SK-N-SH (cell line): ENCODE measurements at regions not wholly inside any gene's neighbourhood (a gene's known extent, or its start where the extent isn't known, plus 50 kb on each side); places are given as distances from the start of the nearest gene placed in this dataset.

Experiments
- CTCF ChIA-PET: fragments of 300-600, 350-600 bp; formaldehyde crosslinking; extraction: SDS; loops from one replicate; lab custom pipeline; 2021; lab: Yijun Ruan, JAX
- POLR2A ChIA-PET: fragments of 350-600 bp; sonication (Branson Sonifier 250); formaldehyde crosslinking; extraction: SDS; loops from one replicate; lab custom pipeline; 2020; ENCODE audit warnings: antibody characterized with exemption, inconsistent platforms; lab: Yijun Ruan, JAX
- DNase-seq: peaks from one replicate; pipeline ENCODE4 v3.0.0; 2012
- H2AFZ ChIP-seq: fragments of 200-600 bp; sonication (generic); 2 replicates; pipeline ENCODE4 v1.8.1; 2016; ENCODE audit warnings: antibody characterized with exemption, mild to moderate bottlenecking, low read depth
- H3F3A ChIP-seq: fragments of 200-600 bp; sonication (generic); replicated peaks from 2 replicates; pipeline ENCODE3; 2016; ENCODE audit warnings: antibody characterized with exemption, mild to moderate bottlenecking; ENCODE audit not compliant: insufficient read depth
- H3K27ac ChIP-seq, 2 experiments: fragments of 200-500 bp in 1 of 2; fragments of 200-600 bp in 1 of 2; sonication (Bioruptor generic) in 1 of 2; sonication (generic), shearing (Covaris generic) in 1 of 2; 2 replicates each; pipeline versions ENCODE4 v1.5.1 to v1.6.1; 2014 to 2016; ENCODE audit warnings: low read depth in 2 of 2, inconsistent platforms in 1 of 2, low read length in 1 of 2, mild to moderate bottlenecking in 1 of 2, mixed read lengths in 1 of 2
- H3K27me3 ChIP-seq: fragments of 200-600 bp; sonication (generic), shearing (Covaris generic); 2 replicates; pipeline ENCODE4 v1.6.1; 2016; ENCODE audit warnings: mixed run types; ENCODE audit not compliant: insufficient read depth
- H3K36me3 ChIP-seq, 2 experiments: fragments of 200-500 bp in 1 of 2; fragments of 200-600 bp in 1 of 2; sonication (Bioruptor generic) in 1 of 2; sonication (generic) in 1 of 2; replicated peaks in 1 of 2; 2 replicates each; pipeline versions ENCODE3 to v1.5.1; 2014 to 2016; ENCODE audit warnings: low read length in 1 of 2, mild to moderate bottlenecking in 1 of 2; ENCODE audit not compliant: insufficient read depth in 2 of 2, control insufficient read depth in 1 of 2
- H3K4me1 ChIP-seq, 2 experiments: fragments of 200-500 bp in 1 of 2; fragments of 200-600 bp in 1 of 2; sonication (Bioruptor generic) in 1 of 2; sonication (generic), shearing (Covaris generic) in 1 of 2; 2 replicates each; pipeline versions ENCODE4 v1.5.1 to v1.6.1; 2014 to 2016; ENCODE audit warnings: low read depth in 1 of 2, low read length in 1 of 2, mixed run types in 1 of 2; ENCODE audit not compliant: insufficient read depth in 2 of 2, control insufficient read depth in 1 of 2
- H3K4me2 ChIP-seq: fragments of 200-600 bp; sonication (generic), shearing (Covaris generic); 2 replicates; pipeline ENCODE4 v1.6.1; 2017; ENCODE audit warnings: mixed run types
- H3K4me3 ChIP-seq, 2 experiments: fragments of 200-500 bp in 1 of 2; fragments of 200-600 bp in 1 of 2; sonication (Bioruptor generic) in 1 of 2; sonication (generic), shearing (Covaris generic) in 1 of 2; 2 replicates each; pipeline versions ENCODE4 v1.5.1 to v1.8.1; 2014 to 2016; ENCODE audit warnings: low read depth in 2 of 2, inconsistent platforms in 1 of 2, low read length in 1 of 2, mild to moderate bottlenecking in 1 of 2, mixed read lengths in 1 of 2, moderate library complexity in 1 of 2
- H3K79me2 ChIP-seq: fragments of 200-600 bp; sonication (generic); 2 replicates; pipeline ENCODE4 v1.8.1; 2017; ENCODE audit warnings: mild to moderate bottlenecking; ENCODE audit not compliant: insufficient read depth
- H3K9ac ChIP-seq: fragments of 200-600 bp; sonication (generic); 2 replicates; pipeline ENCODE4 v1.6.1; 2017; ENCODE audit warnings: mixed run types
- H3K9me2 ChIP-seq: fragments of 200-600 bp; sonication (generic); 2 replicates; pipeline ENCODE4 v1.6.1; 2017; ENCODE audit warnings: mixed run types
- H3K9me3 ChIP-seq: fragments of 200-600 bp; sonication (generic); 2 replicates; pipeline ENCODE4 v1.6.1; 2017; ENCODE audit warnings: mixed run types, mild to moderate bottlenecking, moderate library complexity
- H4K20me1 ChIP-seq: fragments of 200-600 bp; sonication (generic); 2 replicates; pipeline ENCODE4 v1.6.1; 2017; ENCODE audit warnings: mild to moderate bottlenecking, mixed run types; ENCODE audit not compliant: insufficient read depth
- EP300 ChIP-seq, 2 experiments: IDR thresholded peaks; 2 replicates each; pipeline versions ENCODE4 v1.4.0 to v1.6.1; 2012; ENCODE audit warnings: borderline replicate concordance in 1 of 2, low read depth in 1 of 2, low read length in 1 of 2
- EZH2phosphoT487 ChIP-seq: fragments of 200-600 bp; sonication (generic); IDR thresholded peaks from 2 replicates; pipeline ENCODE4 v1.6.1; 2017; ENCODE audit warnings: low read depth, mixed run types, mild to moderate bottlenecking, antibody characterized with exemption, moderate library complexity, borderline replicate concordance
- FOXJ3 ChIP-seq: sonication (generic); formaldehyde crosslinking; IDR thresholded peaks from 2 replicates; pipeline ENCODE4 v1.5.1; 2020; ENCODE audit warnings: mild to moderate bottlenecking, missing genetic modification reagents
- GATA2 ChIP-seq: sonication (generic); formaldehyde crosslinking; IDR thresholded peaks from 2 replicates; pipeline ENCODE4 v1.5.0; 2020; ENCODE audit warnings: mild to moderate bottlenecking, missing genetic modification reagents
- JUND ChIP-seq: IDR thresholded peaks from 2 replicates; pipeline ENCODE4 v1.4.0; 2012
- MXI1 ChIP-seq: IDR thresholded peaks from 2 replicates; pipeline ENCODE4 v1.6.1; 2012; ENCODE audit warnings: mild to moderate bottlenecking, low read depth, low read length, improper control_type of control experiment
- NRF1 ChIP-seq: IDR thresholded peaks from 2 replicates; pipeline ENCODE4 v1.6.1; 2012; ENCODE audit warnings: low read depth, mild to moderate bottlenecking, low read length
- RAD21 ChIP-seq: IDR thresholded peaks from 2 replicates; pipeline ENCODE4 v1.6.1; 2012; ENCODE audit warnings: mild to moderate bottlenecking, low read length
- RFX5 ChIP-seq: IDR thresholded peaks from 2 replicates; pipeline ENCODE4 v1.6.1; 2012; ENCODE audit warnings: mild to moderate bottlenecking, improper control_type of control experiment, low read length
- RXRA ChIP-seq: IDR thresholded peaks from 2 replicates; pipeline ENCODE4 v1.4.0; 2012; ENCODE audit warnings: low read depth, mild to moderate bottlenecking, borderline replicate concordance
- SMC3 ChIP-seq: IDR thresholded peaks from 2 replicates; pipeline ENCODE4 v1.6.1; 2012; ENCODE audit warnings: low read depth, low read length, improper control_type of control experiment
- TAF1 ChIP-seq: IDR thresholded peaks from 2 replicates; pipeline ENCODE4 v1.6.1; 2012; ENCODE audit warnings: low read depth, mild to moderate bottlenecking, low read length, moderate library complexity, borderline replicate concordance
- TCF12 ChIP-seq: IDR thresholded peaks from 2 replicates; pipeline ENCODE4 v1.4.0; 2012
- TEAD4 ChIP-seq: IDR thresholded peaks from 2 replicates; pipeline ENCODE4 v1.4.0; 2012; ENCODE audit warnings: mild to moderate bottlenecking, borderline replicate concordance; ENCODE audit not compliant: insufficient read depth
- USF1 ChIP-seq: IDR thresholded peaks from 2 replicates; pipeline ENCODE4 v1.4.0; 2012; ENCODE audit warnings: low read depth, borderline replicate concordance
- USF2 ChIP-seq: fragments of 150-350 bp; IDR thresholded peaks from 2 replicates; pipeline ENCODE4 v1.6.1; 2017; ENCODE audit warnings: antibody characterized with exemption, low read length, low read depth, borderline replicate concordance
- WGBS: methylation state at CpG from one replicate; pipeline ENCODE4 v1.1.6; 2017; ENCODE audit warnings: low lambda C conversion rate; 5-methylcytosine and 5-hydroxymethylcytosine counted together
- TF ChIP-seq, protein P1 (sequence below): fragments of 200-600 bp; sonication (generic); IDR thresholded peaks from 2 replicates; pipeline ENCODE4 v1.6.1; 2017; ENCODE audit warnings: antibody characterized with exemption, mild to moderate bottlenecking, moderate library complexity

DNA sequence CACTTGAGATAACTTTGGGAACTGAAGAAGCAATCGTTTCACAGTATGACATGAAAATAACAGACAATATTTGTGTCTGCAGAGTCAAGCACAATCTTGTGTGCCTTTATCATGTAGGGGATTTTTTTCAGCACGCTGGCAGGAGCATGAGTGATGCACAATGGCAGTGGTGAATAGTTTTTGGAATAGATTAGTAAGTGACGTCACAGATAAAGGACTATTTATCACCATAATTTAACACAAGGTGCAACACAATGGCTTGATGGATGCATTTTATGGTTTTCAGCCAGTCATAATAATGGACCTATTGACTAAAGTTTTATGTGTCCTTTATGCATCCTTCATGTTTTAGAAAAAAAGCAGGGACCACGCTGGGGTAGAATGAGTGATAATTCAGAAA lies 559.8 kb upstream of the FANCL start:
- Histone ChIP-seq H3K9ac (no peak overlapping the region), H4K20me1 (no peaks in the 10 kb centered on the region), H3F3A (no peaks in the 10 kb centered on the region), H3K36me3 (no peaks in the 10 kb centered on the region), H3K4me1 (no peaks in the 10 kb centered on the region), H3K9me3 (no peaks in the 10 kb centered on the region), H2AFZ (no peak overlapping the region), H3K9me2 (no peaks in the 10 kb centered on the region), H3K27me3 (no peaks in the 10 kb centered on the region), H3K4me2 (no peak overlapping the region), H3K4me3 (no peak overlapping the region), H3K27ac (no peak overlapping the region), H3K79me2 (no peaks in the 10 kb centered on the region)
- TF ChIP-seq GATA2 (CRISPR knock-in tag) (no peak), FOXJ3 (CRISPR knock-in tag) (no peak), TAF1 (no peak), TCF12 (no peak), RXRA (no peak), RFX5 (no peak), SMC3 (no peak), MXI1 (no peak), USF1 (no peak), USF2 (no peak), RAD21 (no peak), EZH2phosphoT487 (no peak), TEAD4 (no peak), NRF1 (no peak), JUND (no peak)
- TF ChIP-seq, protein P1, sequence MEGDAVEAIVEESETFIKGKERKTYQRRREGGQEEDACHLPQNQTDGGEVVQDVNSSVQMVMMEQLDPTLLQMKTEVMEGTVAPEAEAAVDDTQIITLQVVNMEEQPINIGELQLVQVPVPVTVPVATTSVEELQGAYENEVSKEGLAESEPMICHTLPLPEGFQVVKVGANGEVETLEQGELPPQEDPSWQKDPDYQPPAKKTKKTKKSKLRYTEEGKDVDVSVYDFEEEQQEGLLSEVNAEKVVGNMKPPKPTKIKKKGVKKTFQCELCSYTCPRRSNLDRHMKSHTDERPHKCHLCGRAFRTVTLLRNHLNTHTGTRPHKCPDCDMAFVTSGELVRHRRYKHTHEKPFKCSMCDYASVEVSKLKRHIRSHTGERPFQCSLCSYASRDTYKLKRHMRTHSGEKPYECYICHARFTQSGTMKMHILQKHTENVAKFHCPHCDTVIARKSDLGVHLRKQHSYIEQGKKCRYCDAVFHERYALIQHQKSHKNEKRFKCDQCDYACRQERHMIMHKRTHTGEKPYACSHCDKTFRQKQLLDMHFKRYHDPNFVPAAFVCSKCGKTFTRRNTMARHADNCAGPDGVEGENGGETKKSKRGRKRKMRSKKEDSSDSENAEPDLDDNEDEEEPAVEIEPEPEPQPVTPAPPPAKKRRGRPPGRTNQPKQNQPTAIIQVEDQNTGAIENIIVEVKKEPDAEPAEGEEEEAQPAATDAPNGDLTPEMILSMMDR, result no peak
- ChIA-PET POLR2A (no interaction called here), CTCF (interaction anchor here (1.3 kb wide), 1 partner anchor 9 kb away, joined by 5 read pairs; no protein-coding TSS in a partner anchor)
- WGBS, result 35% methylated on average over 4 of the region's 4 CpGs
- DNase-seq, result no peak

GRCh38 chr2:58798676-58799208 lies 557.6 kb upstream of the FANCL start:
- no peaks in the 10 kb centered on the region for H3K36me3 ChIP-seq
- H2AFZ ChIP-seq, result no peak overlapping the region
- H3K4me2 ChIP-seq, result no peak overlapping the region
- no peaks in the 10 kb centered on the region for H4K20me1 ChIP-seq
- DNase-seq, result no peak
- no peaks in the 10 kb centered on the region for H3K9me3 ChIP-seq
- H3K27me3 ChIP-seq, result no peaks in the 10 kb centered on the region
- H3K79me2 ChIP-seq, result no peaks in the 10 kb centered on the region
- H3K9me2 ChIP-seq, result no peaks in the 10 kb centered on the region
- no peak overlapping the region for H3K27ac ChIP-seq
- no peak overlapping the region for H3K9ac ChIP-seq
- TF ChIP-seq RAD21 (no peak), EP300 (IDR thresholded peaks at IDR 0.05; ENCODE audit: borderline replicate concordance in 1 of 2, low read depth in 1 of 2, low read length in 1 of 2) (no peak), RXRA (no peak)
- TF ChIP-seq, protein P1, result no peak
- H3K4me3 ChIP-seq, result no peak overlapping the region
- POLR2A ChIA-PET, result no interaction called here
- CTCF ChIA-PET, result no interaction called here
- H3F3A ChIP-seq, result no peaks in the 10 kb centered on the region
- no peaks in the 10 kb centered on the region for H3K4me1 ChIP-seq
- WGBS, result 58% methylated on average over 6 of the region's 6 CpGs
